GM12878 (cell line): ENCODE measurements at regions not wholly inside any gene's neighbourhood (a gene's known extent, or its start where the extent isn't known, plus 50 kb on each side); places are given as distances from the start of the nearest gene placed in this dataset.

Experiments used
- ATAC-seq: fragments of 200-7000 bp; cut with Tn5 transposase; 3 replicates; pipeline ENCODE4 v1.9.1; 2020; ENCODE audit warnings: mild to moderate bottlenecking, moderate library complexity
- BruUV-seq: library from RNA; stranded (reverse); fragments of 400-500 nt; replicated peaks from 2 replicates; lab custom pipeline; 2021; lab: Mats Ljungman, UMichigan
- CTCF ChIA-PET: fragments of 300-600 bp; sonication (Branson Sonifier 250); formaldehyde crosslinking; extraction: SDS; loops from one replicate; lab custom pipeline; 2021; ENCODE audit warnings: inconsistent platforms; lab: Yijun Ruan, JAX
- POLR2A ChIA-PET: fragments of 350-600 bp; formaldehyde crosslinking; extraction: SDS; loops from one replicate; lab custom pipeline; 2021; ENCODE audit warnings: inconsistent platforms; lab: Charles Lee
- RAD21 ChIA-PET: fragments of 300-600 bp; sonication (Branson Sonifier 250); formaldehyde crosslinking; loops from one replicate; lab custom pipeline; 2023; ENCODE audit warnings: antibody characterized with exemption; ENCODE audit not compliant: unreplicated experiment; lab: Charles Lee
- SMC1A ChIA-PET: fragments of 300-600 bp; sonication (Branson Sonifier 250); formaldehyde crosslinking; loops from one replicate; lab custom pipeline; 2023; ENCODE audit not compliant: unreplicated experiment, uncharacterized antibody; lab: Charles Lee
- DNase-seq: peaks from one replicate; pipeline ENCODE4 v3.0.0-alpha.2; 2011; ENCODE audit warnings: low read depth, low spot score
- FAIRE-seq: peaks from 3 replicates; lab custom pipeline; 2011; peaks lifted over from hg19 to GRCh38; lab: Jason Lieb, UNC
- H2AFZ ChIP-seq: 2 replicates; pipeline ENCODE4 v1.6.0; 2011; ENCODE audit warnings: low read depth, low read length, control low read depth; ENCODE audit not compliant: control insufficient read depth
- H3K27ac ChIP-seq: 2 replicates; pipeline ENCODE4 v1.5.1; 2011; ENCODE audit warnings: control low read depth; ENCODE audit not compliant: control insufficient read depth, insufficient read depth
- H3K27me3 ChIP-seq, 2 experiments: replicated peaks in 1 of 2; 2 replicates each; pipeline versions ENCODE4 v1.6.0 to v1.6.1; 2011; ENCODE audit warnings: low read length in 1 of 2; ENCODE audit not compliant: control insufficient read depth in 2 of 2, insufficient read depth in 2 of 2
- H3K36me3 ChIP-seq, 2 experiments: 2 replicates each; pipeline ENCODE4 v1.5.1; 2011; ENCODE audit warnings: low read length in 1 of 2; ENCODE audit not compliant: control insufficient read depth in 2 of 2, insufficient read depth in 2 of 2
- H3K4me1 ChIP-seq: 2 replicates; pipeline ENCODE4 v1.6.1; 2011; ENCODE audit warnings: mild to moderate bottlenecking, low read length, moderate library complexity, mixed read lengths; ENCODE audit not compliant: control insufficient read depth, insufficient read depth
- H3K4me2 ChIP-seq: 2 replicates; pipeline ENCODE4 v1.6.0; 2011; ENCODE audit warnings: control low read depth; ENCODE audit not compliant: control insufficient read depth, insufficient read depth
- H3K4me3 ChIP-seq: fragments of 200-600 bp; sonication (generic); 2 replicates; pipeline ENCODE4 v1.5.1; 2016
- H3K79me2 ChIP-seq: 2 replicates; pipeline ENCODE4 v1.6.0; 2011; ENCODE audit warnings: low read length; ENCODE audit not compliant: control insufficient read depth, insufficient read depth
- H3K9ac ChIP-seq: 2 replicates; pipeline ENCODE4 v1.8.0; 2011; ENCODE audit warnings: low read length, control low read depth, mixed read lengths; ENCODE audit not compliant: control insufficient read depth, insufficient read depth
- H3K9me3 ChIP-seq: replicated peaks from 3 replicates; pipeline ENCODE4 v1.5.1; 2011; ENCODE audit warnings: mild to moderate bottlenecking, low read length; ENCODE audit not compliant: control insufficient read depth, insufficient read depth
- H4K20me1 ChIP-seq: 2 replicates; pipeline ENCODE4 v1.6.0; 2011; ENCODE audit not compliant: control insufficient read depth, insufficient read depth
- BCLAF1 ChIP-seq: fragments of 450-650 bp; IDR thresholded peaks from 2 replicates; pipeline ENCODE4 v1.6.1; 2017; ENCODE audit warnings: antibody characterized with exemption, mild to moderate bottlenecking, moderate library complexity
- CREM ChIP-seq: IDR thresholded peaks from 2 replicates; pipeline ENCODE4 v1.6.1; 2014; ENCODE audit warnings: antibody characterized with exemption, low read depth
- CTCF ChIP-seq, 3 experiments: IDR thresholded peaks in 2 of 3; conservative IDR thresholded peaks in 1 of 3; 2 replicates each; pipeline ENCODE4 v1.5.1; 2011; ENCODE audit warnings: low read depth in 3 of 3, low read length in 3 of 3, mild to moderate bottlenecking in 3 of 3, control low read depth in 2 of 3, moderate library complexity in 2 of 3, inconsistent platforms in 1 of 3, mixed read lengths in 1 of 3; ENCODE audit not compliant: control insufficient read depth in 2 of 3, insufficient read depth in 1 of 3; ENCODE audit errors: extremely low read depth in 1 of 3
- LARP7 ChIP-seq: fragments of 450-650 bp; IDR thresholded peaks from 2 replicates; pipeline ENCODE4 v1.6.1; 2017; ENCODE audit warnings: mild to moderate bottlenecking
- MAX ChIP-seq: IDR thresholded peaks from 2 replicates; pipeline ENCODE4 v1.6.1; 2012; ENCODE audit warnings: low read depth, low read length, improper control_type of control experiment
- RAD21 ChIP-seq: IDR thresholded peaks from 2 replicates; pipeline ENCODE4 v1.6.1; 2011; ENCODE audit warnings: mild to moderate bottlenecking, low read depth, low read length, moderate library complexity; ENCODE audit not compliant: insufficient read depth
- RAD51 ChIP-seq: fragments of 450-650 bp; IDR thresholded peaks from 2 replicates; pipeline ENCODE4 v1.6.1; 2016; ENCODE audit warnings: moderate library complexity, mild to moderate bottlenecking, inconsistent platforms
- SMC3 ChIP-seq: IDR thresholded peaks from 2 replicates; pipeline ENCODE4 v1.6.1; 2011; ENCODE audit warnings: low read length, improper control_type of control experiment, borderline replicate concordance
- WGBS: methylation state at CpG from one replicate; pipeline ENCODE4 v1.1.6; 2016; ENCODE audit warnings: low lambda C conversion rate; ENCODE audit not compliant: insufficient replicate concordance, insufficient coverage; ENCODE audit errors: missing lambda C conversion rate; 5-methylcytosine and 5-hydroxymethylcytosine counted together
- in situ Hi-C: fragments of 300-500 bp; cut with MboI; formaldehyde crosslinking; loops from 9 replicates; pipeline ENCODE4 v1.14.3; 2018; ENCODE audit warnings: mixed read lengths
- intact Hi-C: fragments of 100-400 bp; cut with micrococcal nuclease; formaldehyde crosslinking; loops from one replicate; pipeline ENCODE4 v1.14.2; 2022; ENCODE audit not compliant: unreplicated experiment

GRCh38 chr3:6204891-6205290 is 656.0 kb upstream of the GRM7 start:
- no peak for FAIRE-seq
- CTCF ChIA-PET: interaction anchor here (0.6 to 3.5 kb wide), 12 partner anchors 8 to 1906 kb away, joined by 3 to 19 read pairs (median 4); no protein-coding TSS in a partner anchor
- 0% methylated on average over 1 of the region's 1 CpG for WGBS

More at GRCh38 chr3:6204891-6205290, 656.0 kb upstream of the GRM7 start:
- H2AFZ ChIP-seq: no peak overlapping the region
- H3K27me3 ChIP-seq: no peaks in the 10 kb centered on the region
- intact Hi-C loops: loop anchor here (1.0 kb wide), 1 partner anchor 594 kb away; no protein-coding TSS in a partner anchor
- POLR2A ChIA-PET: no interaction called here
- no TSS peak for BruUV-seq
- H3K9ac ChIP-seq: no peak overlapping the region
- TF ChIP-seq CTCF (IDR thresholded peaks at IDR 0.05 in 2 of 3, conservative IDR thresholded peaks at IDR 0.05 in 1 of 3; ENCODE audit: control insufficient read depth in 2 of 3, extremely low read depth in 1 of 3, insufficient read depth in 1 of 3, low read depth in 3 of 3, low read length in 3 of 3) (peak; percentile 18 to 32 (median 25); a peak in 3 of 6 replicates), RAD51 (no peak), BCLAF1 (no peak), LARP7 (no peak), SMC3 (peak; percentile 48; the same call in 1 of the 2 replicates), MAX (no peak), CREM (no peak), RAD21 (peak; percentile 61)
- TF ChIP-seq, all 136 proteins: peak for 3
- DNase-seq (no peak), ATAC-seq (peak; percentile 46; the same call in 1 of the 3 replicates)
- H3K9me3 ChIP-seq: no peaks in the 10 kb centered on the region; the same call in 2 of the 3 replicates
- H3K4me1 ChIP-seq: no peaks in the 10 kb centered on the region
- H3K27ac ChIP-seq: no peak overlapping the region
- ChIA-PET SMC1A (interaction anchor here (0.7 to 3.5 kb wide), 10 partner anchors 11 to 777 kb away, joined by 3 to 10 read pairs (median 4); no protein-coding TSS in a partner anchor), RAD21 (interaction anchor here (0.6 to 2.2 kb wide), 10 partner anchors 12 to 940 kb away, joined by 3 to 7 read pairs (median 3); no protein-coding TSS in a partner anchor)
- no peaks in the 10 kb centered on the region for H3K79me2 ChIP-seq
- H3K4me3 ChIP-seq: no peak overlapping the region
- H3K36me3 ChIP-seq: no peaks in the 10 kb centered on the region
- H3K4me2 ChIP-seq: no peak overlapping the region
- no peaks in the 10 kb centered on the region for H4K20me1 ChIP-seq
- in situ Hi-C loops: no loop called here
